H9 (cell line): ENCODE measurements at regions not wholly inside any gene's neighbourhood (a gene's known extent, or its start where the extent isn't known, plus 50 kb on each side); places are given as distances from the start of the nearest gene placed in this dataset.

ENCODE experiments used
- DNase-seq: peaks from one replicate; pipeline ENCODE4 v3.0.0-alpha.2; 2017
- H2AFZ ChIP-seq: one replicate; pipeline ENCODE4 v1.6.1; 2013; ENCODE audit warnings: mild to moderate bottlenecking, low read length, control low read depth, moderate library complexity
- H2AK5ac ChIP-seq: 2 replicates; pipeline ENCODE4 v1.6.1; 2013; ENCODE audit warnings: low read length, control low read depth, mixed read lengths; ENCODE audit not compliant: insufficient read length
- H2BK120ac ChIP-seq: one replicate; pipeline ENCODE4 v1.6.1; 2013; ENCODE audit warnings: low read depth, mild to moderate bottlenecking, low read length, control low read depth, inconsistent platforms; ENCODE audit not compliant: poor library complexity, severe bottlenecking
- H2BK12ac ChIP-seq: 2 replicates; pipeline ENCODE4 v1.6.1; 2013; ENCODE audit warnings: low read length, control low read depth, mixed read lengths, low read depth; ENCODE audit not compliant: insufficient read length
- H2BK15ac ChIP-seq: 2 replicates; pipeline ENCODE4 v1.6.1; 2013; ENCODE audit warnings: low read depth, low read length, control low read depth
- H2BK20ac ChIP-seq: one replicate; pipeline ENCODE4 v1.6.1; 2013; ENCODE audit warnings: low read depth, mild to moderate bottlenecking, low read length, control low read depth, inconsistent platforms; ENCODE audit not compliant: poor library complexity, severe bottlenecking
- H2BK5ac ChIP-seq: 2 replicates; pipeline ENCODE4 v1.6.1; 2013; ENCODE audit warnings: low read length, control low read depth, mixed read lengths; ENCODE audit not compliant: insufficient read length
- H3K14ac ChIP-seq: 2 replicates; pipeline ENCODE4 v1.6.1; 2013; ENCODE audit warnings: low read length, control low read depth; ENCODE audit not compliant: insufficient read depth
- H3K18ac ChIP-seq: 2 replicates; pipeline ENCODE4 v1.6.1; 2013; ENCODE audit warnings: low read depth, mild to moderate bottlenecking, mixed read lengths, low read length, control low read depth; ENCODE audit not compliant: insufficient read length
- H3K23ac ChIP-seq: 2 replicates; pipeline ENCODE4 v1.6.1; 2013; ENCODE audit warnings: low read length, control low read depth, mixed read lengths, low read depth; ENCODE audit not compliant: insufficient read length
- H3K23me2 ChIP-seq: 2 replicates; pipeline ENCODE4 v1.6.1; 2013; ENCODE audit warnings: low read depth, mild to moderate bottlenecking, mixed read lengths, low read length, control low read depth; ENCODE audit not compliant: insufficient read length, poor library complexity, severe bottlenecking
- H3K27ac ChIP-seq: 2 replicates; pipeline ENCODE4 v1.5.1; 2013; ENCODE audit warnings: low read length, control low read depth, mixed read lengths, low read depth; ENCODE audit not compliant: insufficient read length
- H3K27me3 ChIP-seq: 2 replicates; pipeline ENCODE4 v1.6.1; 2013; ENCODE audit warnings: low read length, control low read depth, inconsistent platforms; ENCODE audit not compliant: insufficient read depth
- H3K4ac ChIP-seq: 2 replicates; pipeline ENCODE4 v1.6.1; 2013; ENCODE audit warnings: low read depth, mild to moderate bottlenecking, control low read depth, inconsistent platforms, low read length, moderate library complexity
- H3K4me1 ChIP-seq: 2 replicates; pipeline ENCODE4 v1.6.1; 2013; ENCODE audit warnings: low read length, control low read depth, inconsistent platforms; ENCODE audit not compliant: insufficient read depth
- H3K4me2 ChIP-seq: 2 replicates; pipeline ENCODE4 v1.6.1; 2013; ENCODE audit warnings: low read length, control low read depth, mixed read lengths; ENCODE audit not compliant: insufficient read length, insufficient read depth
- H3K56ac ChIP-seq: 2 replicates; pipeline ENCODE4 v1.6.1; 2013; ENCODE audit warnings: low read depth, mild to moderate bottlenecking, mixed read lengths, low read length, control low read depth; ENCODE audit not compliant: insufficient read length
- H3K79me1 ChIP-seq: 2 replicates; pipeline ENCODE4 v1.6.1; 2013; ENCODE audit warnings: low read depth, mild to moderate bottlenecking, moderate library complexity, low read length, control low read depth, inconsistent platforms; ENCODE audit not compliant: insufficient read depth, poor library complexity, severe bottlenecking
- H3K79me2 ChIP-seq: 2 replicates; pipeline ENCODE4 v1.6.1; 2013; ENCODE audit warnings: low read length, control low read depth, inconsistent platforms; ENCODE audit not compliant: insufficient read depth
- H3K9ac ChIP-seq: 2 replicates; pipeline ENCODE4 v1.6.1; 2013; ENCODE audit warnings: low read length, control low read depth, mixed read lengths; ENCODE audit not compliant: insufficient read length; ENCODE audit errors: extremely low read depth
- H3K9me3 ChIP-seq: one replicate; pipeline ENCODE4 v1.6.1; 2013; ENCODE audit warnings: low read depth, low read length, inconsistent platforms; ENCODE audit not compliant: control insufficient read depth
- H3T11ph ChIP-seq: one replicate; pipeline ENCODE4 v1.6.1; 2013; ENCODE audit warnings: mild to moderate bottlenecking, low read length, control low read depth, inconsistent platforms
- H4K20me1 ChIP-seq: one replicate; pipeline ENCODE4 v1.6.1; 2013; ENCODE audit not compliant: control insufficient read depth, insufficient read length, insufficient read depth
- H4K5ac ChIP-seq: 2 replicates; pipeline ENCODE4 v1.6.1; 2013; ENCODE audit warnings: low read depth, mild to moderate bottlenecking, mixed read lengths, low read length, control low read depth; ENCODE audit not compliant: insufficient read length
- H4K8ac ChIP-seq: replicated peaks from 2 replicates; pipeline ENCODE4 v1.6.1; 2013; ENCODE audit warnings: low read length, control low read depth, mixed read lengths, low read depth; ENCODE audit not compliant: insufficient read length
- H4K91ac ChIP-seq: 2 replicates; pipeline ENCODE4 v1.6.1; 2013; ENCODE audit warnings: low read depth, mild to moderate bottlenecking, moderate library complexity, mixed read lengths, low read length, control low read depth; ENCODE audit not compliant: insufficient read length
- H3K27ac Mint-ChIP-seq, 3 experiments: 2 replicates in 2 of 3; 3 replicates in 1 of 3; pipeline ENCODE4 v1.8.0; 2020 to 2021; ENCODE audit warnings: mixed read lengths in 3 of 3, mild to moderate bottlenecking in 1 of 3, moderate library complexity in 1 of 3
- H3K27me3 Mint-ChIP-seq: 2 replicates; pipeline ENCODE4 v1.8.0; 2021; ENCODE audit warnings: low read depth, mild to moderate bottlenecking, moderate library complexity, mixed read lengths
- H3K36me3 Mint-ChIP-seq, 3 experiments: 2 replicates in 2 of 3; 3 replicates in 1 of 3; pipeline ENCODE4 v1.8.0; 2020 to 2021; ENCODE audit warnings: low read depth in 3 of 3, mixed read lengths in 3 of 3; ENCODE audit not compliant: insufficient read depth in 1 of 3
- H3K4me1 Mint-ChIP-seq, 2 experiments: 2 replicates each; pipeline ENCODE4 v1.8.0; 2020; ENCODE audit warnings: mixed read lengths in 2 of 2
- H3K4me3 Mint-ChIP-seq, 2 experiments: 2 replicates in 1 of 2; 3 replicates in 1 of 2; pipeline ENCODE4 v1.8.0; 2020 to 2021; ENCODE audit warnings: mild to moderate bottlenecking in 2 of 2, mixed read lengths in 2 of 2, moderate library complexity in 1 of 2
- H3K9me3 Mint-ChIP-seq, 2 experiments: 2 replicates in 1 of 2; 3 replicates in 1 of 2; pipeline ENCODE4 v1.8.0; 2020; ENCODE audit warnings: mild to moderate bottlenecking in 2 of 2, mixed read lengths in 2 of 2, moderate library complexity in 1 of 2
- WGBS: extraction: QIAGEN DNeasy Blood & Tissue Kit; methylation state at CpG from one replicate; pipeline ENCODE4 v1.1.7; 2013; ENCODE audit warnings: missing lambda C conversion rate, low lambda C conversion rate, mixed read lengths; ENCODE audit not compliant: insufficient read length; ENCODE audit errors: extremely low coverage; 5-methylcytosine and 5-hydroxymethylcytosine counted together
- TF ChIP-seq, protein P1 (sequence below): fragments of 200-600 bp; sonication (generic); conservative IDR thresholded peaks from 3 replicates; pipeline ENCODE4 v1.8.0; 2021; ENCODE audit warnings: antibody characterized with exemption, mild to moderate bottlenecking

DNA sequence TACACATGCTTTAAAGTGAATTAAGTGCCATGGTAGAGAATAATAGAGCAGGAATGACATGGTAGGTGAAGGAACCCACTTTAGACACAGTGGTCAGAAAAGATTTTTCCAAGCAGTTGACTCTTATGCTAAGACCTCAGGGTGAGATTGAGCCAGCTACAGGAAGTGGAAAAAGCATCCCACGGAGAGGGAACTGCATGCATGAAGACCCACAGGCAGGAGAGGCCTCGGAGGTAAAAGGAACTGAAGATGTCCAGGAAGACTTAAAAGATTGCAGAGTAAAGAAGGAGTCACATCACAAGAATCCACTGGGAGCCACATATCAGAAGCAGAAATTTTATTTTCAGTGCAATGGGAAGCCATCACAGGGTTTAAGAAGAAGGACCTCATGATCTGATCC, 499.2 kb upstream of the FAM98A start:
- Histone ChIP-seq H3K18ac (no peak overlapping the region), H3K23me2 (no peaks in the 10 kb centered on the region), H4K8ac (no peak overlapping the region), H3K9me3 (no peaks in the 10 kb centered on the region), H3K79me1 (no peaks in the 10 kb centered on the region), H3K79me2 (no peaks in the 10 kb centered on the region), H4K20me1 (no peaks in the 10 kb centered on the region), H3K9ac (no peak overlapping the region), H3K56ac (no peak overlapping the region), H3T11ph (no peak overlapping the region), H2AFZ (no peak overlapping the region), H3K14ac (no peak overlapping the region), H2BK20ac (no peak overlapping the region), H3K4me1 (no peaks in the 10 kb centered on the region), H2BK120ac (no peak overlapping the region), H4K5ac (no peak overlapping the region), H3K4ac (no peak overlapping the region), H2AK5ac (no peak overlapping the region), H2BK5ac (no peak overlapping the region), H3K23ac (no peak overlapping the region), H4K91ac (no peak overlapping the region), H3K4me2 (no peak overlapping the region), H3K27ac (no peak overlapping the region), H3K27me3 (no peaks in the 10 kb centered on the region), H2BK12ac (no peak overlapping the region), H2BK15ac (no peak overlapping the region)
- Mint-ChIP-seq H3K27me3 (no peaks in the 10 kb centered on the region), H3K36me3 (no peaks in the 10 kb centered on the region), H3K4me3 (no peak overlapping the region), H3K4me1 (peaks cover 18 to 24% of the 10 kb centered on the region in 2 experiments), H3K27ac (no peak overlapping the region), H3K9me3 (no peaks in the 10 kb centered on the region)
- no peak for DNase-seq
- WGBS = no CpG with 5 or more reads among the region's 2 CpGs
- TF ChIP-seq, protein P1, sequence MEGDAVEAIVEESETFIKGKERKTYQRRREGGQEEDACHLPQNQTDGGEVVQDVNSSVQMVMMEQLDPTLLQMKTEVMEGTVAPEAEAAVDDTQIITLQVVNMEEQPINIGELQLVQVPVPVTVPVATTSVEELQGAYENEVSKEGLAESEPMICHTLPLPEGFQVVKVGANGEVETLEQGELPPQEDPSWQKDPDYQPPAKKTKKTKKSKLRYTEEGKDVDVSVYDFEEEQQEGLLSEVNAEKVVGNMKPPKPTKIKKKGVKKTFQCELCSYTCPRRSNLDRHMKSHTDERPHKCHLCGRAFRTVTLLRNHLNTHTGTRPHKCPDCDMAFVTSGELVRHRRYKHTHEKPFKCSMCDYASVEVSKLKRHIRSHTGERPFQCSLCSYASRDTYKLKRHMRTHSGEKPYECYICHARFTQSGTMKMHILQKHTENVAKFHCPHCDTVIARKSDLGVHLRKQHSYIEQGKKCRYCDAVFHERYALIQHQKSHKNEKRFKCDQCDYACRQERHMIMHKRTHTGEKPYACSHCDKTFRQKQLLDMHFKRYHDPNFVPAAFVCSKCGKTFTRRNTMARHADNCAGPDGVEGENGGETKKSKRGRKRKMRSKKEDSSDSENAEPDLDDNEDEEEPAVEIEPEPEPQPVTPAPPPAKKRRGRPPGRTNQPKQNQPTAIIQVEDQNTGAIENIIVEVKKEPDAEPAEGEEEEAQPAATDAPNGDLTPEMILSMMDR = no peak
